Fibroblast of the conjunctiva (primary cell): ENCODE measurements at regions not wholly inside any gene's neighbourhood (a gene's known extent, or its start where the extent isn't known, plus 50 kb on each side); places are given as distances from the start of the nearest gene placed in this dataset.

ENCODE experiments used
- DNase-seq: peaks from one replicate; pipeline ENCODE4 v3.0.0-alpha.2; 2010; ENCODE audit warnings: low read depth

DNA sequence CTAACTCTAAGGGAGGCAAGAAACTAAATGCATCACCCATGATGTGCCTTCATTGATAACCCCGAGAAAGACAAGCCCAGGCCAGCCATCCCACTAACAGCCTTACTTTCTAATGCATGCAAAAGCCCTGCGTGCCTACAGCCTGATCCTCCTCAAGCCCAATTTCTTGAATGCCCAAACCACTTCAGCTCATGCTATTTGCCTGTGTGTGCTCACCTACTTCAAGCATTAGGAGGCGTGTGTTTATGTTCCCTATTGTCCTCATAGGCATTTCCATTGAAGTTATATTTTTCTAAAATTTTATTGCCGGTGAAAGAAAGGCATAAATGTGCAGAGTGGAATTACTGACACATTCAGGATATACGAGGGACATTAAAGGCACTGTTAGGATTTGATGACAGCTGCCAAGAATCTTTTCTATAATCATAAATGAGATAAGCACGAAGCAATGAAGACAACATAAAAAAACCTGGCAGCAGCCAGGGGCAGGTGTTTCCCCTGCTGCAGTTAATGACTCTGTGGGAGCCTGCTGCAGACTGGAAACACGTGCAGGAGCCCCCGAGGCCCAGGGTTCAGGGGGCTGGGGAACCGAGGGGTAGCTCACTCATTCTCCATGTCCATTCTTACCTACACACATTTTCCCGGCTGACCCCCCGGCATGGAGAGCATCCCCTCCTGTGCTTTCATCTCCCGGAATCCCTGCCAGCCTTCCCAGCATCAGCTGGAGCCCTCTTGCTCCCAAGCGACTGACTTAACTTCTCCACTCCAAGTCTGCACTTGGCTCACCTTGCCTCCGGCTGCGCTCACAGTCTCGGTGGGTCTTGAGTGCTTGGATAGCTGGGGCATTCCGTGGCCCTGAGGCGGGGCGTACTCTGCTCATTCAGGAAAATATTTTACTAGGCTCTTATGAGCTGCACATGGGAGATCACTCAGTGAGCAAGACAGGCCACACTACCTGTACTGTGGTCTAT, 292.3 kb upstream of the SIX2 start:
- no peak for DNase-seq

GRCh38 chr2:45300026-45300750, 290.9 kb upstream of the SIX2 start:
- DNase-seq: no peak

- DNase-seq: no peak
Measured at GRCh38 chr2:45299361-45299760, 290.1 kb upstream of the SIX2 start.

DNA sequence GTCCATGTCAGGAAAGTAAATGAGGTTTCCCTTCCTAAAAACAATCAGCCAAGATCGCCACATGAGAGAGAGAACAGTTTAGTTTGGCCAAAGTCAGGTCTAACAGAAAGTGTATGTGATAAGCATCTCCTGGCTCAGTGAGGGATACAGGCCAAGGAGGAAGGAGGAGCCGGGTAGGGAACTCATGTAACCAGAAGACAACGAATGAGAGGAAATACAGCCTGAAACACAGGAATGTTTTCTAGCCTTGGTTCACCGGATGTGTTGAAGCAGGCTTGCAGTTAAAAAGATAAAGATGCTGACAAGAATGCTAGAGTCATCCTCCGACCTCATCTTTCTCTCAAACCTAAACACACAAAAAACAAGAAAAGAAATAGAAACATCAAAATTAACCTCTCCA, 283.9 kb upstream of the SIX2 start:
- no peak for DNase-seq

DNA sequence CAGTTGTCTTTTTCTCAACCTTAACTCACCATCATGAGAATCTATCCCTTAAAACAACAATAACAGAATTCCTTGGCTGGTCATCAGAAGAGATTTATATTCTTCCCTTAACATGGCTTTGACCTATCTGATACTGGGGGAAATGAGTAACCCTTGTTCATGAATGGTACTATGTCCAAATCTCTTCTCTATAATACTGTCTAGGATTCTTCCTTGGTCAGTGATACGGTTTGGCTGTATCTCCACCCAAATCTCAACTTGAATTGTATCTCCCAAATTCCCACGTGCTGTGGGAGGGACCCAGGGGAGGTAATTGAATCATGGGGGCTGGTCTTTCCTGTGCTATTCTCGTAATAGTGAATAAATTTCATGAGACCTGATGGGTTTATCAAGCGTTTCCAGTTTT, 282.0 kb upstream of the SIX2 start:
- DNase-seq: no peak

DNA sequence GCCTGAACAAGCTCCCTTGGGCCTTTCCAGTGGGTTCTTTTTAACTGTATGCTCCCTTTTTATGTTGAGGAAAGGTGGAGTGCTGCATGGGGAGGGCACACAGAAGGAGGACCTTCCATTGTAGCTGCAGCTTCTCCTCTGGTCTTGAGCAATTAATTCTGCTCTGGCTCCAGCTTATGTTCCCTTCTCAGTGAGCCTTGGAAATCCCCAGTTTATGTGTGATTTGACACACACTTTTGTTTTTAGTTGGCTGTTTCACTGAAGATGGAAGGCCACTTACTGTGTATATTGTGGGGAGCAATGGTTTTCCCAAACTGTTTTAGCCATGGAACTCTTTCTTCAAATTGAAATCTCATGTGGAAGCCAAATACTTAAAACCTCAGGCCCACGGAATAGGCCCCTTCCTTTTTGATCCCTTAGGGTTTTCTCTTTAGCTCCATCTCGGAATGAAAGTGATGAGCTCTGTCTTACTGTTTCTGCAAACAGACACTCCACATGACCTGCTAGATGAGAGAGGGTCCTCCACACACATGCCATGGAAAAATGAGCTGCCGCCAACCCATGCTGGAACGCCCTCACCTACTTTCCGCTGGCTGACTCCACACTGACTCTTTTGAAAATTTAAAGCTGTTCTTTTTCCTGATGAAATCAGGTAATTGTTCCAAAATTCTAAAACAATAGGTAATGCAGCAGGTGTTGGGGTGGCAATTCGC, 280.9 kb upstream of the SIX2 start:
- no peak for DNase-seq

DNA sequence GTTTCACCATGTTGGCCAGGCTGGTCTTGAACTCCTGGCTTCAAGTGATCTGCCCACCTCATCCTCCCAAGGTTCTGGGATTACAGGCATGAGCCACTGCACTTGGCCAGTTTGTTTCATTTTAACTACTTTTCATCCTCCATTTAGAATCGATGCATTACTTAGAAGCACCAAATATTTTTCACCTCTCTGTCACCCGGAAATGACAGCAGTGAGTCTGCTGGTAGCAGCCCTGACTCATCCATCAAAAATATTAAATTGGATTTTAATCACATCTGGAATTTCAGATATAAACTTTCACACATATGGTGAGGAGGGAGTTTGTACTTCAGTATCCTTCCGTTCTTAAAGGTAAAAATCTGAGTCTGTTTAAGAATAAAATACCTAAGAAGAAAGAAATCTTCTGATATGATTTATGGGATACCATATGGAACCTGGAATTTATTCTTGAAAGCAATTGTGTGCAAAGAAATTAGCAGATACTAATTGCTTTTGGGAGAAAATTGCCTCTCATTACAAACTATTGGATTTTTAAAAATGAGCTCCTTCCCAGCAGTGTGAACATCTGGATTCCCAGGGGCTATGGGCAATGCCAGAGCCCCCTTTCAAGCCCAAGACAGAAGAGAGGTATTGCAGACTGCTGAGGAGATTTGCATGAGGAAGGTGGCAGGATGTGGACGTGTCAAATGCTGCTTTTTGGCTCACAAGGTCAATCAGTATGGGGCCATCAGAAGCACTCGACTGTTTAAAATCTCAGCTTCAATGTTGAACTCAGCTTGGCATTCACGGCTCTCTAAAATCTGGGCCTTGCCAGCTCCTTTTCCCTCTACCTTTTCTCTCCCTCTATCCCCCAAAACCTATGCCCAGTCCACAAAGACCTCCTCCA, 279.5 kb upstream of the SIX2 start:
- DNase-seq: no peak

GRCh38 chr2:45287045-45287444, 277.8 kb upstream of the SIX2 start:
- DNase-seq: no peak

- DNase-seq: no peak
Measured at GRCh38 chr2:45285771-45286390, 276.6 kb upstream of the SIX2 start.

DNA sequence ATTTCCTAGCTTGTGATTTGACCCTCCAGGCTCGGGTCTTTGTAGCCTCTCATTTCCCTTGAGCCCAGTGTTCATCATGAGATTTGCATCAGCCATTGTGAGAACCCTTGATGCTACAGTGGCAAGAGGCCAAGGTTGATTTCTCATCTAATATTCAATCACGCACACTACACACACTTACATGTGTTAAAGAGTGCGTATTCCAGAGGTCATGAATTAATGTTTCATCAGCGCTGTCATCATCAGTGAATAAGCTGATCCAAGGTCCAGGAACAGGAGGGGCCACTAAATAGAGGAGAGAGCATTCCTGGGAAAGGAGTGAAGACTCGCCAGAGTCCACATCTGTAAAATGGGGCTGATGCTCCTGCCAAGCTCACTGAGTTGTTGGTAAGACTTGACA, 276.1 kb upstream of the SIX2 start:
- no peak for DNase-seq

DNA sequence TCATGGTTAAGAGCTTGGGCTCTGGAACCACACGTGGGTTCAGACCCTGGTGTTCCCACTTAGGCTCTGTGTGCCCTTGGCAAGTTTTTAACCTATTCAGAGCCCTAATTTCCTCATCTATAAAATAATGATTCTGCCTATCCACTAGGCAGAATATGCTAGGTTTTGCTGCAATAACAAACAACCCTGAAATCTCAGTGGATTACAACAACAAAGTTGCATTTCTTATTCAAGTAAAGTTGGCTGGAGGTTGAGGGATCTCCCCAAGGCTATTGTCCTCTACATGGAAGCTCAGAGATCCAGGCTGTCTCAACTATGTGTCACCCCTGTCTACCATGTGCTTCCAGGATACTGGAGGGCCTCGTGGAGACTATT, 275.4 kb upstream of the SIX2 start:
- DNase-seq: no peak

DNA sequence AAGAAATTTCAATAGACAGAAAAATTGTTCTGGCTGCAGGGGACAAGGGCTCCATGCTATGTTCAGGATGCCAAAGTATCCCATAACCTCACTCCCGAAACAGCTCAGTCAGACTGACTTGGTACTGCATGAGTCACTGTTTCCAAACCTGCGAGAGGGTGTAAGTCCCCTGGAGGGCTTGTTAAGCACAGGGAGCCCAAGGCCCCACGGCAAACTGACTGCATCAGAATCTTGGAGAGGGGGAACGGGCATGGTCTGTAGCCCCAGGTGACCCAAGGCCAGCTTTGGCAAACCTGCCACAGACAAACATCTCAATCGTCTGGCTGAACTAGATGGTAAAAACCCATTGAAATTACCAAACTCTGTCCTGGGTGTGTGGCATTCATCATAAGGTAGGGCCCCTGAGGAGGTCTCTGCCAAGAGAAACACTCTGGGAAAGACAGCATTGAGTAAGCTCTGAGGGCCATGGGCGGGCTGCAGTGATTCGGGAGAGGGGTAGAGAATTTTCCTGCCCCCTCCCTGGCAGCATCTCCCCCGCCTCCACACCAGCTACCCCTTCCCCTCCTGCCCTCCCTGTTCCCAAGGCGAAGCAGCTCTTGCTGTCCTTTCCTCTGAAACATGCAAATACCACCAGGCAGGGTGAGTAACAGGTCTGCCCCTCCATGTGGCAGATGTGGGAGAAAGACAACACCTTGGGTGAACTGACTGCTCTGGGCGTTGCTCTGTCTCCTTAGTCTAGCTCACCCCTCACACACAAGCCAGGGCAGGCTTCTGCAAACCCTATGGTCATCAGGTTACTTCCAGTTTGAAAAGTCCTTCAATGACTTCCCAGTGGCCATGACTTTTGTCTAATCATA, 274.7 kb upstream of the SIX2 start:
- peak; percentile 79 for DNase-seq

GRCh38 chr2:45282646-45283045, 273.4 kb upstream of the SIX2 start:
- no peak for DNase-seq

- DNase-seq: no peak
Measured at GRCh38 chr2:45281311-45281710, 272.1 kb upstream of the SIX2 start.

DNA sequence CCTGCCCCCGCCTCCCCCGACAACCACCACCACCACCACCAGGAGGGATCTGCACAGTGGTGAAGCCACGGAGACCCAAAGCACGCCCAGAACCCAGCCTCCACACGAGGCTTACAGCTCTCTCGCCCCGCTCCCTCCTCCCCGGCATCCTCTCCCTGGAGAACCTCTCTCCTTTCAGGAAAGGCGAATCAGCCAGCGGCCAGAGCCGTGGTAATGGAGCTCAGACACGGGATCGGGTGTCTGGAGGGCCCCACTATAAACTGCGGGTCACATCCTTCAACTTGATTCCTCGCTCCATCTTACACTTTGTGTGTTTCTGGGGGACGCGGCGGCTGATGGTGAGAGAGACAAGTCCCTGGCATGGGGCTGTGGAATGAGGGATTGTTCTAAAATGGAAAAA, 271.5 kb upstream of the SIX2 start:
- no peak for DNase-seq

- DNase-seq: no peak
Measured at GRCh38 chr2:45279356-45279755, 270.1 kb upstream of the SIX2 start.

- DNase-seq: no peak
Measured at GRCh38 chr2:45278365-45279078, 269.3 kb upstream of the SIX2 start.

GRCh38 chr2:45276914-45277313, 267.7 kb upstream of the SIX2 start:
- DNase-seq: no peak

DNA sequence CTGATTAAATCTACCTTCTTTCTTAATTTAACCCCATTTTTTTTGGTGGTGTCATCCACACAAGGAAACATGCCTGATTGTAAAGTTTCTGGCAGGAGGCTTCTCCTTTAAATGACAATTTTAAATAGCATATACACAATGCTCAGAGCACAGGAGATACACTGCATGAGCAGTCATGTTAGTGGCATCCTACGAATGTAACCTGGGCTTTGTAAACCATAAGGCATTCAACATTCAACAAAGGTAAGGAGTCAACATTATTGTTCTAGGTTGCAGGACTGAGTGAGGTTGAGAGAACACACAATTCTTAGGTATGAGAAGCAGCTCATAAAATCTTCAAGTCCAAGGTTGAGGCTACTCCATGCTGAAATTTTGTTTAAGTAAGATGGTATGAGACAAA, 266.6 kb upstream of the SIX2 start:
- DNase-seq: no peak
